ENCODE measurements at regions not wholly inside any gene's neighbourhood (a gene's known extent, or its start where the extent isn't known, plus 50 kb on each side); places are given as distances from the start of the nearest gene placed in this dataset.

GRCh38 chr5:173527671-173528070 is 88.8 kb downstream of the BOD1 start:
- no peaks in the 10 kb centered on the region for H3K4me1 ChIP-seq (replicated peaks)
- H3K27me3 ChIP-seq (replicated peaks; ENCODE audit: insufficient read depth): no peaks in the 10 kb centered on the region
- H3K9me3 ChIP-seq: no peaks in the 10 kb centered on the region
- intact Hi-C loops (cut with DNase I): no loop called here
- no peak for DNase-seq (ENCODE audit: low spot score)
- no peak overlapping the region for H3K4me3 ChIP-seq
- WGBS: 85% methylated on average over 9 of the region's 9 CpGs
- no peaks in the 10 kb centered on the region for H3K36me3 ChIP-seq
- no peak for TF ChIP-seq POLR2AphosphoS5 (IDR thresholded peaks at IDR 0.05)
- no peak for TF ChIP-seq POLR2A (IDR thresholded peaks at IDR 0.05)
- H3K27ac ChIP-seq: no peak overlapping the region

- Histone ChIP-seq H3K27me3 (replicated peaks; ENCODE audit: insufficient read depth) (no peaks in the 10 kb centered on the region), H3K27ac (no peak overlapping the region), H3K9me3 (no peaks in the 10 kb centered on the region), H3K36me3 (no peaks in the 10 kb centered on the region), H3K4me1 (replicated peaks) (no peaks in the 10 kb centered on the region), H3K4me3 (no peak overlapping the region)
- no peak for DNase-seq (ENCODE audit: low spot score)
- intact Hi-C loops (cut with DNase I): no loop called here
- no peak for TF ChIP-seq CTCF (IDR thresholded peaks at IDR 0.05)
- no peak for TF ChIP-seq POLR2A (IDR thresholded peaks at IDR 0.05)
- TF ChIP-seq POLR2AphosphoS5 (IDR thresholded peaks at IDR 0.05): no peak
- WGBS: 83% methylated on average over 3 of the region's 3 CpGs
Measured at GRCh38 chr5:173524136-173524535, 92.3 kb downstream of the BOD1 start.

GRCh38 chr5:173523388-173523787 is 93.1 kb downstream of the BOD1 start:
- WGBS: 72% methylated on average over 2 of the region's 2 CpGs
- H3K4me3 ChIP-seq: no peak overlapping the region

GRCh38 chr5:173522518-173522917 is 93.9 kb downstream of the BOD1 start:
- no peaks in the 10 kb centered on the region for H3K27me3 ChIP-seq (replicated peaks; ENCODE audit: insufficient read depth)
- H3K4me3 ChIP-seq: no peak overlapping the region
- H3K27ac ChIP-seq: no peak overlapping the region
- DNase-seq (ENCODE audit: low spot score): no peak
- TF ChIP-seq CTCF (IDR thresholded peaks at IDR 0.05) (no peak), POLR2A (IDR thresholded peaks at IDR 0.05) (no peak), POLR2AphosphoS5 (IDR thresholded peaks at IDR 0.05) (no peak)
- intact Hi-C loops (cut with DNase I): no loop called here
- no peaks in the 10 kb centered on the region for H3K4me1 ChIP-seq (replicated peaks)
- H3K36me3 ChIP-seq: no peaks in the 10 kb centered on the region
- WGBS: 82% methylated on average over 1 of the region's 1 CpG
- no peaks in the 10 kb centered on the region for H3K9me3 ChIP-seq

More at GRCh38 chr5:173523388-173523787, 93.1 kb downstream of the BOD1 start:
- H3K27ac ChIP-seq: no peak overlapping the region
- no peak for DNase-seq (ENCODE audit: low spot score)
- no peaks in the 10 kb centered on the region for H3K9me3 ChIP-seq
- intact Hi-C loops (cut with DNase I): no loop called here
- TF ChIP-seq CTCF (IDR thresholded peaks at IDR 0.05): no peak
- no peak for TF ChIP-seq POLR2A (IDR thresholded peaks at IDR 0.05)
- no peak for TF ChIP-seq POLR2AphosphoS5 (IDR thresholded peaks at IDR 0.05)
- no peaks in the 10 kb centered on the region for H3K4me1 ChIP-seq (replicated peaks)
- no peaks in the 10 kb centered on the region for H3K36me3 ChIP-seq
- H3K27me3 ChIP-seq (replicated peaks; ENCODE audit: insufficient read depth): no peaks in the 10 kb centered on the region

- TF ChIP-seq POLR2A (IDR thresholded peaks at IDR 0.05) (no peak), CTCF (IDR thresholded peaks at IDR 0.05) (no peak), POLR2AphosphoS5 (IDR thresholded peaks at IDR 0.05) (no peak)
- no peaks in the 10 kb centered on the region for H3K9me3 ChIP-seq
- H3K4me3 ChIP-seq: no peak overlapping the region
- H3K27me3 ChIP-seq (replicated peaks; ENCODE audit: insufficient read depth): no peaks in the 10 kb centered on the region
- no peak overlapping the region for H3K27ac ChIP-seq
- no peaks in the 10 kb centered on the region for H3K36me3 ChIP-seq
- no peak for DNase-seq (ENCODE audit: low spot score)
- no peaks in the 10 kb centered on the region for H3K4me1 ChIP-seq (replicated peaks)
- WGBS: 93% methylated on average over 6 of the region's 6 CpGs
- intact Hi-C loops (cut with DNase I): no loop called here
Measured at GRCh38 chr5:173518856-173519255, 97.6 kb downstream of the BOD1 start.
